WTC11 (cell line): ENCODE measurements at regions not wholly inside any gene's neighbourhood (a gene's known extent, or its start where the extent isn't known, plus 50 kb on each side); places are given as distances from the start of the nearest gene placed in this dataset.

Experiments
- ATAC-seq: fragments of 200-7000 bp; cut with Tn5 transposase; 2 replicates; pipeline ENCODE4 v1.10.0; 2021; ENCODE audit warnings: mild to moderate bottlenecking, moderate library complexity
- CTCF ChIA-PET: fragments of 300-600 bp; sonication (Branson Sonifier 250); formaldehyde crosslinking; loops from one replicate; lab custom pipeline; 2021; ENCODE audit warnings: antibody characterized with exemption; lab: Charles Lee
- POLR2A ChIA-PET: fragments of 350-600 bp; sonication (Branson Sonifier 250); formaldehyde crosslinking; loops from one replicate; lab custom pipeline; 2021; ENCODE audit warnings: antibody characterized with exemption; lab: Charles Lee
- DNase-seq: peaks from one replicate; pipeline ENCODE4 v3.0.0; 2021; ENCODE audit warnings: low spot score
- H3K27ac Mint-ChIP-seq: 2 replicates; pipeline ENCODE4 v1.8.0; 2021; ENCODE audit warnings: mixed read lengths
- H3K27me3 Mint-ChIP-seq: 2 replicates; pipeline ENCODE4 v1.8.0; 2021; ENCODE audit warnings: low read depth, mild to moderate bottlenecking, moderate library complexity, mixed read lengths
- H3K36me3 Mint-ChIP-seq: 2 replicates; pipeline ENCODE4 v1.8.0; 2021; ENCODE audit warnings: mixed read lengths
- H3K4me1 Mint-ChIP-seq: 2 replicates; pipeline ENCODE4 v1.8.0; 2022; ENCODE audit warnings: mixed read lengths
- H3K4me3 Mint-ChIP-seq: 2 replicates; pipeline ENCODE4 v1.8.0; 2021; ENCODE audit warnings: mild to moderate bottlenecking, moderate library complexity, mixed read lengths
- H3K9me3 Mint-ChIP-seq: 2 replicates; pipeline ENCODE4 v1.8.0; 2021; ENCODE audit warnings: mixed read lengths
- ATF1 ChIP-seq: sonication (generic); formaldehyde crosslinking; IDR thresholded peaks from 2 replicates; pipeline ENCODE4 v1.8.1; 2023; ENCODE audit warnings: mild to moderate bottlenecking, moderate library complexity, missing genetic modification reagents
- CREM ChIP-seq: sonication (generic); formaldehyde crosslinking; IDR thresholded peaks from 2 replicates; pipeline ENCODE4 v1.8.1; 2022; ENCODE audit warnings: mild to moderate bottlenecking, missing genetic modification reagents, moderate library complexity
- EMX1 ChIP-seq: fragments of 250-450 bp; sonication (Bioruptor Pico); IDR thresholded peaks from 2 replicates; pipeline ENCODE4 v1.8.0; 2021; ENCODE audit warnings: mild to moderate bottlenecking
- JAZF1 ChIP-seq: fragments of 250-450 bp; sonication (Bioruptor Pico); IDR thresholded peaks from 2 replicates; pipeline ENCODE4 v1.9.0; 2021; ENCODE audit warnings: moderate library complexity, mild to moderate bottlenecking, inconsistent platforms
- NFYB ChIP-seq: sonication (generic); formaldehyde crosslinking; conservative IDR thresholded peaks from 2 replicates; pipeline ENCODE4 v1.8.0; 2022; ENCODE audit warnings: low read depth, missing genetic modification reagents
- NR1H2 ChIP-seq: sonication (generic); formaldehyde crosslinking; IDR thresholded peaks from 2 replicates; pipeline ENCODE4 v1.9.0; 2021; ENCODE audit warnings: mild to moderate bottlenecking, moderate library complexity, missing genetic modification reagents
- NR2C2 ChIP-seq: sonication (generic); formaldehyde crosslinking; IDR thresholded peaks from 2 replicates; pipeline ENCODE4 v1.8.0; 2022; ENCODE audit warnings: mild to moderate bottlenecking, missing genetic modification reagents
- NR3C1 ChIP-seq: sonication (generic); formaldehyde crosslinking; conservative IDR thresholded peaks from 2 replicates; pipeline ENCODE4 v1.8.1; 2023; ENCODE audit warnings: low read depth, mild to moderate bottlenecking, missing genetic modification reagents
- PRRX2 ChIP-seq: fragments of 250-450 bp; sonication (Bioruptor Pico); IDR thresholded peaks from 2 replicates; pipeline ENCODE4 v1.8.0; 2021; ENCODE audit warnings: mild to moderate bottlenecking
- TEAD1 ChIP-seq: sonication (generic); formaldehyde crosslinking; IDR thresholded peaks from 2 replicates; pipeline ENCODE4 v1.8.0; 2022; ENCODE audit warnings: mild to moderate bottlenecking, missing genetic modification reagents
- ZBTB21 ChIP-seq: sonication (generic); formaldehyde crosslinking; IDR thresholded peaks from 2 replicates; pipeline ENCODE4 v1.8.1; 2023; ENCODE audit warnings: mild to moderate bottlenecking, missing genetic modification reagents, borderline replicate concordance
- ZNF219 ChIP-seq: sonication (generic); formaldehyde crosslinking; IDR thresholded peaks from 2 replicates; pipeline ENCODE4 v1.8.0; 2023; ENCODE audit warnings: missing genetic modification reagents, mild to moderate bottlenecking, borderline replicate concordance
- ZNF671 ChIP-seq: fragments of 250-450 bp; sonication (Bioruptor Pico); IDR thresholded peaks from 2 replicates; pipeline ENCODE4 v1.8.0; 2021; ENCODE audit warnings: mild to moderate bottlenecking
- TF ChIP-seq, protein P1 (sequence below): sonication (generic); formaldehyde crosslinking; IDR thresholded peaks from 2 replicates; pipeline ENCODE4 v1.8.1; 2023; ENCODE audit warnings: mild to moderate bottlenecking, moderate library complexity, missing genetic modification reagents
- TF ChIP-seq, protein P2 (sequence below): sonication (generic); formaldehyde crosslinking; IDR thresholded peaks from 2 replicates; pipeline ENCODE4 v1.8.1; 2022; ENCODE audit warnings: mild to moderate bottlenecking, missing genetic modification reagents, moderate library complexity, borderline replicate concordance
- TF ChIP-seq, protein P3 (sequence below): fragments of 250-450 bp; sonication (Bioruptor Pico); IDR thresholded peaks from 2 replicates; pipeline ENCODE4 v1.9.0; 2021; ENCODE audit warnings: mild to moderate bottlenecking, borderline replicate concordance
- TF ChIP-seq, protein P4 (sequence below): fragments of 250-450 bp; sonication (Bioruptor Pico); IDR thresholded peaks from 2 replicates; pipeline ENCODE4 v1.9.0; 2021; ENCODE audit warnings: mild to moderate bottlenecking
- TF ChIP-seq, protein P5 (sequence below): sonication (generic); formaldehyde crosslinking; conservative IDR thresholded peaks from 2 replicates; pipeline ENCODE4 v1.8.1; 2022; ENCODE audit warnings: mild to moderate bottlenecking, missing genetic modification reagents
- TF ChIP-seq, protein P6 (sequence below): fragments of 200-600 bp; IDR thresholded peaks from 2 replicates; pipeline ENCODE4 v1.8.0; 2022; ENCODE audit warnings: antibody characterized with exemption
- TF ChIP-seq, protein P7 (sequence below): fragments of 250-450 bp; sonication (Bioruptor Pico); IDR thresholded peaks from 2 replicates; pipeline ENCODE4 v1.9.0; 2021; ENCODE audit warnings: mild to moderate bottlenecking

DNA sequence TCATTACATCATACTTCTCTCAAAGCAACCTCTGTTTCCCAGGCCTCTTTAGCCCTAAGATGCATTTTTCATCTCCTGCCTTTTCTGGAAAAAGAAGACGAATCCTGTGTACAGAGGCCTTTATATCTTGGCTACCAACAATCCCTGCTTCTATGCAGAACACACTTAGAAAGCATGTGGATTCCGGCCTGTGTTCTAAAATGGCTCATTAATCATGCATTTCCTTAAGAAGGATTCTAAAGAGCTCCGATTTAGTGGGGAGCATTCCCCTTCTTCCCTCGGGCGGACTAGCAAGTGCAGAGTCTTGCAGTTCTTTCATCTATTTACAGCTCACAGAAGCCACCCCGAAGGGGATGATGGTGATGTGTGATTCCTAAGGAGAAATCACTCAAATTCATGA, 1212.9 kb downstream of the TYW1 start (continued):
- TF ChIP-seq, protein P1, sequence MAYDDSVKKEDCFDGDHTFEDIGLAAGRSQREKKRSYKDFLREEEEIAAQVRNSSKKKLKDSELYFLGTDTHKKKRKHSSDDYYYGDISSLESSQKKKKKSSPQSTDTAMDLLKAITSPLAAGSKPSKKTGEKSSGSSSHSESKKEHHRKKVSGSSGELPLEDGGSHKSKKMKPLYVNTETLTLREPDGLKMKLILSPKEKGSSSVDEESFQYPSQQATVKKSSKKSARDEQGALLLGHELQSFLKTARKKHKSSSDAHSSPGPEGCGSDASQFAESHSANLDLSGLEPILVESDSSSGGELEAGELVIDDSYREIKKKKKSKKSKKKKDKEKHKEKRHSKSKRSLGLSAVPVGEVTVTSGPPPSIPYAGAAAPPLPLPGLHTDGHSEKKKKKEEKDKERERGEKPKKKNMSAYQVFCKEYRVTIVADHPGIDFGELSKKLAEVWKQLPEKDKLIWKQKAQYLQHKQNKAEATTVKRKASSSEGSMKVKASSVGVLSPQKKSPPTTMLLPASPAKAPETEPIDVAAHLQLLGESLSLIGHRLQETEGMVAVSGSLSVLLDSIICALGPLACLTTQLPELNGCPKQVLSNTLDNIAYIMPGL (CRISPR knock-in tag), result no peak
- TF ChIP-seq ZNF219 (no peak), JAZF1 (no peak), ZNF671 (CRISPR knock-in tag) (no peak), ZBTB21 (CRISPR knock-in tag) (no peak)
- TF ChIP-seq, protein P2, sequence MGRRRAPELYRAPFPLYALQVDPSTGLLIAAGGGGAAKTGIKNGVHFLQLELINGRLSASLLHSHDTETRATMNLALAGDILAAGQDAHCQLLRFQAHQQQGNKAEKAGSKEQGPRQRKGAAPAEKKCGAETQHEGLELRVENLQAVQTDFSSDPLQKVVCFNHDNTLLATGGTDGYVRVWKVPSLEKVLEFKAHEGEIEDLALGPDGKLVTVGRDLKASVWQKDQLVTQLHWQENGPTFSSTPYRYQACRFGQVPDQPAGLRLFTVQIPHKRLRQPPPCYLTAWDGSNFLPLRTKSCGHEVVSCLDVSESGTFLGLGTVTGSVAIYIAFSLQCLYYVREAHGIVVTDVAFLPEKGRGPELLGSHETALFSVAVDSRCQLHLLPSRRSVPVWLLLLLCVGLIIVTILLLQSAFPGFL (CRISPR knock-in tag), result no peak
- TF ChIP-seq, protein P3, sequence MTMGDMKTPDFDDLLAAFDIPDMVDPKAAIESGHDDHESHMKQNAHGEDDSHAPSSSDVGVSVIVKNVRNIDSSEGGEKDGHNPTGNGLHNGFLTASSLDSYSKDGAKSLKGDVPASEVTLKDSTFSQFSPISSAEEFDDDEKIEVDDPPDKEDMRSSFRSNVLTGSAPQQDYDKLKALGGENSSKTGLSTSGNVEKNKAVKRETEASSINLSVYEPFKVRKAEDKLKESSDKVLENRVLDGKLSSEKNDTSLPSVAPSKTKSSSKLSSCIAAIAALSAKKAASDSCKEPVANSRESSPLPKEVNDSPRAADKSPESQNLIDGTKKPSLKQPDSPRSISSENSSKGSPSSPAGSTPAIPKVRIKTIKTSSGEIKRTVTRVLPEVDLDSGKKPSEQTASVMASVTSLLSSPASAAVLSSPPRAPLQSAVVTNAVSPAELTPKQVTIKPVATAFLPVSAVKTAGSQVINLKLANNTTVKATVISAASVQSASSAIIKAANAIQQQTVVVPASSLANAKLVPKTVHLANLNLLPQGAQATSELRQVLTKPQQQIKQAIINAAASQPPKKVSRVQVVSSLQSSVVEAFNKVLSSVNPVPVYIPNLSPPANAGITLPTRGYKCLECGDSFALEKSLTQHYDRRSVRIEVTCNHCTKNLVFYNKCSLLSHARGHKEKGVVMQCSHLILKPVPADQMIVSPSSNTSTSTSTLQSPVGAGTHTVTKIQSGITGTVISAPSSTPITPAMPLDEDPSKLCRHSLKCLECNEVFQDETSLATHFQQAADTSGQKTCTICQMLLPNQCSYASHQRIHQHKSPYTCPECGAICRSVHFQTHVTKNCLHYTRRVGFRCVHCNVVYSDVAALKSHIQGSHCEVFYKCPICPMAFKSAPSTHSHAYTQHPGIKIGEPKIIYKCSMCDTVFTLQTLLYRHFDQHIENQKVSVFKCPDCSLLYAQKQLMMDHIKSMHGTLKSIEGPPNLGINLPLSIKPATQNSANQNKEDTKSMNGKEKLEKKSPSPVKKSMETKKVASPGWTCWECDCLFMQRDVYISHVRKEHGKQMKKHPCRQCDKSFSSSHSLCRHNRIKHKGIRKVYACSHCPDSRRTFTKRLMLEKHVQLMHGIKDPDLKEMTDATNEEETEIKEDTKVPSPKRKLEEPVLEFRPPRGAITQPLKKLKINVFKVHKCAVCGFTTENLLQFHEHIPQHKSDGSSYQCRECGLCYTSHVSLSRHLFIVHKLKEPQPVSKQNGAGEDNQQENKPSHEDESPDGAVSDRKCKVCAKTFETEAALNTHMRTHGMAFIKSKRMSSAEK (CRISPR knock-in tag), result no peak

DNA sequence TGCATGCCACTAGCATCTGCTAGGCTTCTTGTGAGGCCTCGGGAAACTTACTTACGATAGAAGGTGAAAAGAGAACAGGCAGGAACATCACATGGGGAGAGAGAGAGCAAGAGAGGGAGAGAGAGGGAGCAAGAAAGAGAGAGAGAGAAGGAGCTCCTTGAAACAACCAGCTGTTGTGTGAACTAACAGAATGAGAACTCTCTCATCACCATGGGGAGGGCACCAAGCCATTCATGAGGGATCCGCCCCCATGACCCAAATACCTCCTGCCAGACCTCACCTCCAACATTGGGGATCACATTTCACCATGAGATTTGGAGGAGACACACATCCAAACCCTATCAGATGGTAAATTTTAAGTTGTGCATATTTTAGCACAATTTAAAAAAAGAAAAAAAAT, 1217.2 kb downstream of the TYW1 start:
- ATAC-seq (no peak), DNase-seq (no peak)
- TF ChIP-seq, protein P4, sequence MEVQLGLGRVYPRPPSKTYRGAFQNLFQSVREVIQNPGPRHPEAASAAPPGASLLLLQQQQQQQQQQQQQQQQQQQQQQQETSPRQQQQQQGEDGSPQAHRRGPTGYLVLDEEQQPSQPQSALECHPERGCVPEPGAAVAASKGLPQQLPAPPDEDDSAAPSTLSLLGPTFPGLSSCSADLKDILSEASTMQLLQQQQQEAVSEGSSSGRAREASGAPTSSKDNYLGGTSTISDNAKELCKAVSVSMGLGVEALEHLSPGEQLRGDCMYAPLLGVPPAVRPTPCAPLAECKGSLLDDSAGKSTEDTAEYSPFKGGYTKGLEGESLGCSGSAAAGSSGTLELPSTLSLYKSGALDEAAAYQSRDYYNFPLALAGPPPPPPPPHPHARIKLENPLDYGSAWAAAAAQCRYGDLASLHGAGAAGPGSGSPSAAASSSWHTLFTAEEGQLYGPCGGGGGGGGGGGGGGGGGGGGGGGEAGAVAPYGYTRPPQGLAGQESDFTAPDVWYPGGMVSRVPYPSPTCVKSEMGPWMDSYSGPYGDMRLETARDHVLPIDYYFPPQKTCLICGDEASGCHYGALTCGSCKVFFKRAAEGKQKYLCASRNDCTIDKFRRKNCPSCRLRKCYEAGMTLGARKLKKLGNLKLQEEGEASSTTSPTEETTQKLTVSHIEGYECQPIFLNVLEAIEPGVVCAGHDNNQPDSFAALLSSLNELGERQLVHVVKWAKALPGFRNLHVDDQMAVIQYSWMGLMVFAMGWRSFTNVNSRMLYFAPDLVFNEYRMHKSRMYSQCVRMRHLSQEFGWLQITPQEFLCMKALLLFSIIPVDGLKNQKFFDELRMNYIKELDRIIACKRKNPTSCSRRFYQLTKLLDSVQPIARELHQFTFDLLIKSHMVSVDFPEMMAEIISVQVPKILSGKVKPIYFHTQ (CRISPR knock-in tag), result no peak
- TF ChIP-seq NFYB (CRISPR knock-in tag) (no peak), ATF1 (CRISPR knock-in tag) (no peak), CREM (no peak), NR2C2 (no peak), NR1H2 (CRISPR knock-in tag) (no peak)
- peaks cover 5% of the 10 kb centered on the region; the same call in 1 of the 2 replicates for H3K27me3 Mint-ChIP-seq
- POLR2A ChIA-PET, result interaction anchor here (0.6 kb wide), 1 partner anchor 33 kb away, joined by 3 read pairs; no protein-coding TSS in a partner anchor
- peaks cover 29% of the 10 kb centered on the region for H3K4me1 Mint-ChIP-seq
- peaks cover 20% of the 10 kb centered on the region for H3K9me3 Mint-ChIP-seq
- peaks cover 5% of the 10 kb centered on the region for H3K36me3 Mint-ChIP-seq
- H3K27ac Mint-ChIP-seq, result no peak overlapping the region
- no peak overlapping the region for H3K4me3 Mint-ChIP-seq
- CTCF ChIA-PET, result interaction anchor here (0.7 kb wide), 1 partner anchor 42 kb away, joined by 4 read pairs; no protein-coding TSS in a partner anchor

DNA sequence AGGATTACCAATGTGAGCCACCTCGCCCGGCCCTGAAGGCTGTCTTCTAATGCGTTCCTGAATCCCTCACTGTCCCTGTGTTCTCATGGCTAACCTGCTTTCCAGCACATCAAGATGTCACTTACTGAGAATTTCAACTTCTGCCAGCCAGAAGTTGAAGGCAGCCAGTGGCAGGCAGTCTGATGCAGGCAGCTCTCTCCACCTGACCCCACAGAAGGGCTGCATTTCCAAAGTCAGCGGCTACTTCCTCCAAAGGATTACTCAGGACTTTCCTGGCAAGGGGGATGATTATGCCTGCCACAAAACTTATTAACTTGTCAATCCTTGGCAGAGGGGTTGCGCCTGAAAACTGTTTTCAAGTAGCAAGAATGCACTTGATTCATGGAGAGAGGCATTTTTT, 1219.4 kb downstream of the TYW1 start:
- H3K4me1 Mint-ChIP-seq, result peaks cover 19% of the 10 kb centered on the region
- ATAC-seq (no peak), DNase-seq (no peak)
- H3K27me3 Mint-ChIP-seq, result peaks cover 5% of the 10 kb centered on the region; the same call in 1 of the 2 replicates
- H3K27ac Mint-ChIP-seq, result no peak overlapping the region; the same call in 1 of the 2 replicates
- ChIA-PET CTCF (no interaction called here), POLR2A (no interaction called here)
- H3K4me3 Mint-ChIP-seq, result no peak overlapping the region
- TF ChIP-seq EMX1 (CRISPR knock-in tag) (no peak), NR3C1 (no peak), ATF1 (CRISPR knock-in tag) (no peak), PRRX2 (CRISPR knock-in tag) (no peak), TEAD1 (CRISPR knock-in tag) (no peak)
- TF ChIP-seq, protein P5, sequence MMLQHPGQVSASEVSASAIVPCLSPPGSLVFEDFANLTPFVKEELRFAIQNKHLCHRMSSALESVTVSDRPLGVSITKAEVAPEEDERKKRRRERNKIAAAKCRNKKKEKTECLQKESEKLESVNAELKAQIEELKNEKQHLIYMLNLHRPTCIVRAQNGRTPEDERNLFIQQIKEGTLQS (CRISPR knock-in tag), result no peak
- TF ChIP-seq, protein P6, sequence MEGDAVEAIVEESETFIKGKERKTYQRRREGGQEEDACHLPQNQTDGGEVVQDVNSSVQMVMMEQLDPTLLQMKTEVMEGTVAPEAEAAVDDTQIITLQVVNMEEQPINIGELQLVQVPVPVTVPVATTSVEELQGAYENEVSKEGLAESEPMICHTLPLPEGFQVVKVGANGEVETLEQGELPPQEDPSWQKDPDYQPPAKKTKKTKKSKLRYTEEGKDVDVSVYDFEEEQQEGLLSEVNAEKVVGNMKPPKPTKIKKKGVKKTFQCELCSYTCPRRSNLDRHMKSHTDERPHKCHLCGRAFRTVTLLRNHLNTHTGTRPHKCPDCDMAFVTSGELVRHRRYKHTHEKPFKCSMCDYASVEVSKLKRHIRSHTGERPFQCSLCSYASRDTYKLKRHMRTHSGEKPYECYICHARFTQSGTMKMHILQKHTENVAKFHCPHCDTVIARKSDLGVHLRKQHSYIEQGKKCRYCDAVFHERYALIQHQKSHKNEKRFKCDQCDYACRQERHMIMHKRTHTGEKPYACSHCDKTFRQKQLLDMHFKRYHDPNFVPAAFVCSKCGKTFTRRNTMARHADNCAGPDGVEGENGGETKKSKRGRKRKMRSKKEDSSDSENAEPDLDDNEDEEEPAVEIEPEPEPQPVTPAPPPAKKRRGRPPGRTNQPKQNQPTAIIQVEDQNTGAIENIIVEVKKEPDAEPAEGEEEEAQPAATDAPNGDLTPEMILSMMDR, result no peak
- TF ChIP-seq, protein P7, sequence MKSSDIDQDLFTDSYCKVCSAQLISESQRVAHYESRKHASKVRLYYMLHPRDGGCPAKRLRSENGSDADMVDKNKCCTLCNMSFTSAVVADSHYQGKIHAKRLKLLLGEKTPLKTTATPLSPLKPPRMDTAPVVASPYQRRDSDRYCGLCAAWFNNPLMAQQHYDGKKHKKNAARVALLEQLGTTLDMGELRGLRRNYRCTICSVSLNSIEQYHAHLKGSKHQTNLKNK (CRISPR knock-in tag), result no peak
- H3K9me3 Mint-ChIP-seq, result peaks cover 21% of the 10 kb centered on the region
- H3K36me3 Mint-ChIP-seq, result peaks cover 5% of the 10 kb centered on the region
